Bronchial epithelial cell (primary cell): ENCODE measurements at regions not wholly inside any gene's neighbourhood (a gene's known extent, or its start where the extent isn't known, plus 50 kb on each side); places are given as distances from the start of the nearest gene placed in this dataset.

Experiments
- DNase-seq: peaks from one replicate; pipeline ENCODE4 v3.0.0-alpha.2; 2010; ENCODE audit warnings: low read depth
- FAIRE-seq: peaks from 2 replicates; lab custom pipeline; 2011; peaks lifted over from hg19 to GRCh38; lab: Jason Lieb, UNC
- H3K27me3 ChIP-seq: 2 replicates; pipeline ENCODE4 v1.5.1; 2011; ENCODE audit warnings: low read length; ENCODE audit not compliant: control insufficient read depth, insufficient read depth
- H3K36me3 ChIP-seq: 2 replicates; pipeline ENCODE4 v1.5.1; 2011; ENCODE audit warnings: low read length; ENCODE audit not compliant: control insufficient read depth, insufficient read depth
- H3K4me3 ChIP-seq: 2 replicates; pipeline ENCODE4 v1.5.1; 2011; ENCODE audit warnings: mild to moderate bottlenecking, low read depth, low read length, control low read depth
- TF ChIP-seq, protein P1 (sequence below): IDR thresholded peaks from 2 replicates; pipeline ENCODE4 v1.5.1; 2011; ENCODE audit warnings: mild to moderate bottlenecking, moderate library complexity, low read length, control low read depth, inconsistent platforms; ENCODE audit not compliant: insufficient read depth, severe bottlenecking

DNA sequence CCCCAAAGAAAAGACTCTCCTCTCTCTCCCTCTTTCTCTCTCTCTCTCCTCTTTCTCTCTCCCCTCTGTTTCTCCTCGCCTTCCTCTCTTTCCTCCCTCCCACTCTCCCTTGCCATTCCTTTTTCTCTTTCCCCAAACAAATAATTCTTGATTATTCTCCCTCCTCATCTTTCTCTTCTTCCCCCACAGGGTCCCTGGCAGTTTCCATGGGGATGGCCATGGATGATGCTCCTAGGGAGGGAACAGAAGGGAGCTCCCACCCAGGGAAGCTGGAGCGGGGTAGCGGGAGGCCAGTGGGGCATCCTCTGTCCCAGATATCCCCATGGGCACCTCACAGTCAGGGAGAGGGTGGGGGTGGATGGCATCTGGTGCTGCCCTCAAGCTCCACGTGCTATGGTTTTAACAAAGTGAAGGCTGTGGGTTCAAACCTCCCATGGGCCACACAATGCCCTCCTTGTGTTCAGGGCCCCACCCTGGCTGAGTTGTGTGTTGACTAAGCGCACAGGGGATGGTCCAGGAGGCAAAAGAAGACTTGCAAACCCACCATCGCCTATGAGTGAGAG is 266.4 kb downstream of the BUD13 start:
- H3K36me3 ChIP-seq, result no peaks in the 10 kb centered on the region
- H3K27me3 ChIP-seq, result no peaks in the 10 kb centered on the region
- FAIRE-seq (no peak), DNase-seq (no peak)
- TF ChIP-seq, protein P1, sequence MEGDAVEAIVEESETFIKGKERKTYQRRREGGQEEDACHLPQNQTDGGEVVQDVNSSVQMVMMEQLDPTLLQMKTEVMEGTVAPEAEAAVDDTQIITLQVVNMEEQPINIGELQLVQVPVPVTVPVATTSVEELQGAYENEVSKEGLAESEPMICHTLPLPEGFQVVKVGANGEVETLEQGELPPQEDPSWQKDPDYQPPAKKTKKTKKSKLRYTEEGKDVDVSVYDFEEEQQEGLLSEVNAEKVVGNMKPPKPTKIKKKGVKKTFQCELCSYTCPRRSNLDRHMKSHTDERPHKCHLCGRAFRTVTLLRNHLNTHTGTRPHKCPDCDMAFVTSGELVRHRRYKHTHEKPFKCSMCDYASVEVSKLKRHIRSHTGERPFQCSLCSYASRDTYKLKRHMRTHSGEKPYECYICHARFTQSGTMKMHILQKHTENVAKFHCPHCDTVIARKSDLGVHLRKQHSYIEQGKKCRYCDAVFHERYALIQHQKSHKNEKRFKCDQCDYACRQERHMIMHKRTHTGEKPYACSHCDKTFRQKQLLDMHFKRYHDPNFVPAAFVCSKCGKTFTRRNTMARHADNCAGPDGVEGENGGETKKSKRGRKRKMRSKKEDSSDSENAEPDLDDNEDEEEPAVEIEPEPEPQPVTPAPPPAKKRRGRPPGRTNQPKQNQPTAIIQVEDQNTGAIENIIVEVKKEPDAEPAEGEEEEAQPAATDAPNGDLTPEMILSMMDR, result no peak
- H3K4me3 ChIP-seq, result no peak overlapping the region

GRCh38 chr11:116505298-116506262 is 267.2 kb downstream of the BUD13 start:
- Histone ChIP-seq H3K4me3 (no peak overlapping the region), H3K36me3 (no peaks in the 10 kb centered on the region), H3K27me3 (no peaks in the 10 kb centered on the region)
- TF ChIP-seq, protein P1, result no peak
- FAIRE-seq (no peak), DNase-seq (no peak)

GRCh38 chr11:116504541-116505297 is 268.1 kb downstream of the BUD13 start:
- DNase-seq (no peak), FAIRE-seq (no peak)
- TF ChIP-seq, protein P1, result no peak
- Histone ChIP-seq H3K36me3 (no peaks in the 10 kb centered on the region), H3K4me3 (no peak overlapping the region), H3K27me3 (no peaks in the 10 kb centered on the region)

- Histone ChIP-seq H3K36me3 (no peaks in the 10 kb centered on the region), H3K27me3 (no peaks in the 10 kb centered on the region), H3K4me3 (no peak overlapping the region)
- no peak for FAIRE-seq
- no peak for DNase-seq
- TF ChIP-seq, protein P1, result no peak
Measured at GRCh38 chr11:116503216-116504160, 269.3 kb downstream of the BUD13 start.

- no peak for DNase-seq
- Histone ChIP-seq H3K27me3 (no peaks in the 10 kb centered on the region), H3K4me3 (no peak overlapping the region), H3K36me3 (no peaks in the 10 kb centered on the region)
- no peak for FAIRE-seq
- TF ChIP-seq, protein P1, result no peak
Measured at GRCh38 chr11:116502641-116503061, 270.1 kb downstream of the BUD13 start.
